GM12892 (cell line): ENCODE measurements at regions not wholly inside any gene's neighbourhood (a gene's known extent, or its start where the extent isn't known, plus 50 kb on each side); places are given as distances from the start of the nearest gene placed in this dataset.

Experiments used
- POLR2A ChIP-seq: IDR thresholded peaks from 2 replicates; pipeline ENCODE4 v1.6.1; 2011; ENCODE audit warnings: low read depth, low read length, control low read depth
- TAF1 ChIP-seq: IDR thresholded peaks from 2 replicates; pipeline ENCODE4 v1.6.1; 2011; ENCODE audit warnings: low read depth, mild to moderate bottlenecking, control low read depth, low read length, borderline replicate concordance

- TF ChIP-seq POLR2A (no peak), TAF1 (no peak)
Observed at GRCh38 chr6:98463038-98464000, 371.1 kb upstream of the POU3F2 start.
